Urinary bladder (tissue), 3 donors: ENCODE measurements at regions not wholly inside any gene's neighbourhood (a gene's known extent, or its start where the extent isn't known, plus 50 kb on each side); places are given as distances from the start of the nearest gene placed in this dataset.

Experiments
- DNase-seq: peaks from one replicate; pipeline ENCODE4 v3.0.0-alpha.2; 2015; ENCODE audit errors: extremely low spot score
- H3K27ac ChIP-seq: one replicate; pipeline ENCODE4 v1.5.1; 2013; ENCODE audit warnings: low read depth, mild to moderate bottlenecking, moderate library complexity
- H3K36me3 ChIP-seq: one replicate; pipeline ENCODE4 v1.6.1; 2013; ENCODE audit warnings: mild to moderate bottlenecking, moderate library complexity; ENCODE audit not compliant: insufficient read depth
- H3K4me1 ChIP-seq: one replicate; pipeline ENCODE4 v1.6.1; 2013; ENCODE audit warnings: mild to moderate bottlenecking, moderate library complexity; ENCODE audit not compliant: insufficient read depth
- H3K4me3 ChIP-seq: one replicate; pipeline ENCODE4 v1.5.1; 2013; ENCODE audit warnings: low read depth, low read length
- WGBS: extraction: QIAGEN DNeasy Blood & Tissue Kit; methylation state at CpG from one replicate; pipeline ENCODE4 v1.1.7; 2013; 5-methylcytosine and 5-hydroxymethylcytosine counted together
- donor health status: healthy with polysubstance abuse.
- donor health status: healthy.

- H3K36me3 ChIP-seq: no peaks in the 10 kb centered on the region
- H3K27ac ChIP-seq: no peak overlapping the region
- DNase-seq: no peak
- no peak overlapping the region for H3K4me3 ChIP-seq
- WGBS: 42% methylated on average over 14 of the region's 14 CpGs
- no peaks in the 10 kb centered on the region for H3K4me1 ChIP-seq
Measured at GRCh38 chr4:4781936-4782707, 77.3 kb upstream of the MSX1 start.

- no peak for DNase-seq
- 66% methylated on average over 6 of the region's 6 CpGs for WGBS
- H3K27ac ChIP-seq: no peak overlapping the region
- H3K4me3 ChIP-seq: no peak overlapping the region
- H3K36me3 ChIP-seq: no peaks in the 10 kb centered on the region
- H3K4me1 ChIP-seq: no peaks in the 10 kb centered on the region
Measured at GRCh38 chr4:4780729-4781244, 78.7 kb upstream of the MSX1 start.

GRCh38 chr4:4779486-4779885, 80.0 kb upstream of the MSX1 start:
- Histone ChIP-seq H3K36me3 (no peaks in the 10 kb centered on the region), H3K4me1 (no peaks in the 10 kb centered on the region), H3K4me3 (no peak overlapping the region), H3K27ac (no peak overlapping the region)
- 89% methylated on average over 8 of the region's 8 CpGs for WGBS
- no peak for DNase-seq

GRCh38 chr4:4779054-4779453, 80.4 kb upstream of the MSX1 start:
- Histone ChIP-seq H3K4me3 (no peak overlapping the region), H3K4me1 (no peaks in the 10 kb centered on the region), H3K27ac (no peak overlapping the region), H3K36me3 (no peaks in the 10 kb centered on the region)
- DNase-seq: no peak
- WGBS: 86% methylated on average over 2 of the region's 2 CpGs

- DNase-seq: no peak
- no peak overlapping the region for H3K4me3 ChIP-seq
- H3K4me1 ChIP-seq: no peaks in the 10 kb centered on the region
Measured at GRCh38 chr4:4778554-4778953, 80.9 kb upstream of the MSX1 start.

GRCh38 chr4:4776934-4777333, 82.5 kb upstream of the MSX1 start:
- no peaks in the 10 kb centered on the region for H3K4me1 ChIP-seq
- no peak for DNase-seq
- WGBS: 93% methylated on average over 7 of the region's 7 CpGs
- H3K36me3 ChIP-seq: no peaks in the 10 kb centered on the region
- H3K27ac ChIP-seq: no peak overlapping the region
- H3K4me3 ChIP-seq: no peak overlapping the region

More at GRCh38 chr4:4778554-4778953, 80.9 kb upstream of the MSX1 start:
- WGBS: 88% methylated on average over 4 of the region's 4 CpGs
- Histone ChIP-seq H3K36me3 (no peaks in the 10 kb centered on the region), H3K27ac (no peak overlapping the region)

- WGBS: 82% methylated on average over 9 of the region's 9 CpGs
- no peak for DNase-seq
- Histone ChIP-seq H3K4me1 (no peaks in the 10 kb centered on the region), H3K4me3 (no peak overlapping the region), H3K36me3 (no peaks in the 10 kb centered on the region), H3K27ac (no peak overlapping the region)
Measured at GRCh38 chr4:4776335-4776734, 83.1 kb upstream of the MSX1 start.

- no peak for DNase-seq
- no peaks in the 10 kb centered on the region for H3K36me3 ChIP-seq
- WGBS: 74% methylated on average over 10 of the region's 10 CpGs
- H3K4me3 ChIP-seq: no peak overlapping the region
- no peaks in the 10 kb centered on the region for H3K4me1 ChIP-seq
- H3K27ac ChIP-seq: no peak overlapping the region
Measured at GRCh38 chr4:4775493-4776004, 83.9 kb upstream of the MSX1 start.

- H3K4me3 ChIP-seq: no peak overlapping the region
- no peak for DNase-seq
- 67% methylated on average over 6 of the region's 6 CpGs for WGBS
- H3K27ac ChIP-seq: no peak overlapping the region
- H3K4me1 ChIP-seq: no peaks in the 10 kb centered on the region
- no peaks in the 10 kb centered on the region for H3K36me3 ChIP-seq
Measured at GRCh38 chr4:4772534-4772933, 86.9 kb upstream of the MSX1 start.

- H3K36me3 ChIP-seq: no peaks in the 10 kb centered on the region
- 79% methylated on average over 5 of the region's 5 CpGs for WGBS
- no peak for DNase-seq
Measured at GRCh38 chr4:4771160-4771559, 88.3 kb upstream of the MSX1 start.

GRCh38 chr4:4770610-4771009, 88.9 kb upstream of the MSX1 start:
- H3K27ac ChIP-seq: no peak overlapping the region
- no peaks in the 10 kb centered on the region for H3K36me3 ChIP-seq
- H3K4me3 ChIP-seq: no peak overlapping the region
- no peaks in the 10 kb centered on the region for H3K4me1 ChIP-seq
- no peak for DNase-seq
- WGBS: 85% methylated on average over 8 of the region's 8 CpGs

More at GRCh38 chr4:4771160-4771559, 88.3 kb upstream of the MSX1 start:
- no peak overlapping the region for H3K27ac ChIP-seq
- H3K4me3 ChIP-seq: no peak overlapping the region
- H3K4me1 ChIP-seq: no peaks in the 10 kb centered on the region

GRCh38 chr4:4766564-4766963, 92.9 kb upstream of the MSX1 start:
- WGBS: 77% methylated on average over 5 of the region's 5 CpGs
- Histone ChIP-seq H3K36me3 (no peaks in the 10 kb centered on the region), H3K4me3 (no peak overlapping the region), H3K4me1 (no peaks in the 10 kb centered on the region), H3K27ac (no peak overlapping the region)
- no peak for DNase-seq

- Histone ChIP-seq H3K27ac (no peak overlapping the region), H3K36me3 (no peaks in the 10 kb centered on the region), H3K4me3 (no peak overlapping the region), H3K4me1 (no peaks in the 10 kb centered on the region)
- 71% methylated on average over 9 of the region's 9 CpGs for WGBS
- DNase-seq: no peak
Measured at GRCh38 chr4:4765811-4766210, 93.7 kb upstream of the MSX1 start.

- no peak for DNase-seq
- H3K4me1 ChIP-seq: no peaks in the 10 kb centered on the region
- no peak overlapping the region for H3K27ac ChIP-seq
- H3K4me3 ChIP-seq: no peak overlapping the region
- H3K36me3 ChIP-seq: no peaks in the 10 kb centered on the region
- WGBS: 93% methylated on average over 10 of the region's 10 CpGs
Measured at GRCh38 chr4:4764558-4764905, 94.9 kb upstream of the MSX1 start.
